CD14-positive monocyte (primary cell): ENCODE measurements at regions not wholly inside any gene's neighbourhood (a gene's known extent, or its start where the extent isn't known, plus 50 kb on each side); places are given as distances from the start of the nearest gene placed in this dataset.

Experiments
- DNase-seq, 3 donors: peaks; one replicate each; pipeline ENCODE4 v3.0.0-alpha.2; 2011 to 2022
- H2AFZ ChIP-seq: 2 replicates; pipeline ENCODE4 v1.6.0; 2012; ENCODE audit warnings: mild to moderate bottlenecking, low read depth, low read length, inconsistent platforms; ENCODE audit not compliant: insufficient read depth, poor library complexity, severe bottlenecking
- H3K27ac ChIP-seq, 2 donors: 1 replicate in 1 of 2; 2 replicates in 1 of 2; pipeline ENCODE4 v1.5.1; 2012 to 2013; ENCODE audit warnings: low read length in 2 of 2, control low read depth in 1 of 2, inconsistent platforms in 1 of 2, low read depth in 1 of 2, mild to moderate bottlenecking in 1 of 2
- H3K27me3 ChIP-seq, 2 donors: one replicate each; pipeline versions ENCODE4 v1.6.0 to v1.6.1; 2011 to 2013; ENCODE audit warnings: low read length in 2 of 2; ENCODE audit not compliant: control insufficient read depth in 2 of 2, insufficient read depth in 2 of 2
- H3K36me3 ChIP-seq, 2 donors: replicated peaks in 1 of 2; 1 replicate in 1 of 2; 2 replicates in 1 of 2; pipeline versions ENCODE4 v1.5.1 to v1.6.1; 2012 to 2013; ENCODE audit warnings: low read length in 2 of 2, control low read depth in 1 of 2, inconsistent platforms in 1 of 2, mild to moderate bottlenecking in 1 of 2; ENCODE audit not compliant: insufficient read depth in 2 of 2, control insufficient read depth in 1 of 2
- H3K4me1 ChIP-seq, 2 donors: 1 replicate in 1 of 2; 2 replicates in 1 of 2; pipeline versions ENCODE4 v1.5.1 to v1.6.1; 2012 to 2013; ENCODE audit warnings: low read length in 2 of 2, control low read depth in 1 of 2, inconsistent platforms in 1 of 2, mild to moderate bottlenecking in 1 of 2, moderate library complexity in 1 of 2; ENCODE audit not compliant: insufficient read depth in 2 of 2, control insufficient read depth in 1 of 2
- H3K4me2 ChIP-seq: replicated peaks from 2 replicates; pipeline ENCODE3; 2012; ENCODE audit warnings: low read length, moderate library complexity, mild to moderate bottlenecking; ENCODE audit not compliant: poor library complexity, severe bottlenecking; ENCODE audit errors: extremely low read depth
- H3K4me3 ChIP-seq, 3 experiments: fragments of 200-600 bp in 1 of 3; sonication (generic) in 1 of 3; replicated peaks in 1 of 3; 1 replicate in 2 of 3; 2 replicates in 1 of 3; pipeline ENCODE4 v1.5.1; 2011 to 2013; ENCODE audit warnings: low read length in 3 of 3, mild to moderate bottlenecking in 3 of 3, control low read depth in 2 of 3, low read depth in 2 of 3, inconsistent platforms in 1 of 3, moderate library complexity in 1 of 3
- H3K79me2 ChIP-seq: 2 replicates; pipeline ENCODE4 v1.6.0; 2012; ENCODE audit warnings: mild to moderate bottlenecking, control low read depth, inconsistent platforms, low read length, moderate library complexity; ENCODE audit not compliant: insufficient read depth
- H3K9ac ChIP-seq: 2 replicates; pipeline ENCODE4 v1.6.0; 2017; ENCODE audit warnings: low read length, mild to moderate bottlenecking; ENCODE audit not compliant: insufficient read depth, poor library complexity, severe bottlenecking
- H3K9me3 ChIP-seq, 2 donors: replicated peaks in 1 of 2; 1 replicate in 1 of 2; 2 replicates in 1 of 2; pipeline versions ENCODE4 v1.5.1 to v1.6.1; 2012 to 2013; ENCODE audit warnings: low read length in 2 of 2, control low read depth in 1 of 2; ENCODE audit not compliant: control insufficient read depth in 1 of 2, insufficient read depth in 1 of 2
- H4K20me1 ChIP-seq: 2 replicates; pipeline ENCODE4 v1.6.0; 2012; ENCODE audit warnings: mild to moderate bottlenecking, low read length, control low read depth, moderate library complexity; ENCODE audit not compliant: insufficient read depth
- H3K27ac Mint-ChIP-seq, 7 donors: one replicate each; pipeline ENCODE4 v1.8.0; 2020; ENCODE audit warnings: mild to moderate bottlenecking in 7 of 7, mixed read lengths in 7 of 7, moderate library complexity in 6 of 7, inconsistent platforms in 2 of 7
- H3K27me3 Mint-ChIP-seq, 3 donors: one replicate each; pipeline ENCODE4 v1.8.0; 2021 to 2022; ENCODE audit warnings: low read depth in 3 of 3, mild to moderate bottlenecking in 3 of 3, mixed read lengths in 3 of 3, moderate library complexity in 3 of 3, inconsistent platforms in 1 of 3
- H3K36me3 Mint-ChIP-seq, 2 donors: one replicate each; pipeline ENCODE4 v1.8.0; 2020; ENCODE audit warnings: mixed read lengths in 2 of 2, inconsistent platforms in 1 of 2, mild to moderate bottlenecking in 1 of 2
- H3K4me1 Mint-ChIP-seq: one replicate; pipeline ENCODE4 v1.8.0; 2020; ENCODE audit warnings: mild to moderate bottlenecking, mixed read lengths
- H3K4me3 Mint-ChIP-seq, 2 donors: one replicate each; pipeline ENCODE4 v1.8.0; 2020; ENCODE audit warnings: mild to moderate bottlenecking in 2 of 2, mixed read lengths in 2 of 2, moderate library complexity in 1 of 2
- H3K9me3 Mint-ChIP-seq, 7 donors: one replicate each; pipeline ENCODE4 v1.8.0; 2020 to 2022; ENCODE audit warnings: mixed read lengths in 7 of 7, mild to moderate bottlenecking in 6 of 7, moderate library complexity in 6 of 7, inconsistent platforms in 2 of 7
- CTCF ChIP-seq: fragments of 200-600 bp; IDR thresholded peaks from one replicate; pipeline ENCODE4 v1.8.0; 2022; ENCODE audit warnings: antibody characterized with exemption, mild to moderate bottlenecking
- WGBS: methylation state at CpG from one replicate; pipeline ENCODE4 v1.1.5; 2013; ENCODE audit warnings: missing lambda C conversion rate; ENCODE audit not compliant: insufficient coverage; 5-methylcytosine and 5-hydroxymethylcytosine counted together
- intact Hi-C, 2 donors: fragments of 100-400 bp; cut with micrococcal nuclease; formaldehyde crosslinking; loops; one replicate each; pipeline versions ENCODE4 v1.15.0 to v1.15.1; 2023

- Histone ChIP-seq H3K4me3 (no peak overlapping the region), H3K27me3 (no peaks in the 10 kb centered on the region), H3K27ac (no peak overlapping the region), H2AFZ (no peak overlapping the region), H3K4me2 (no peak overlapping the region), H3K79me2 (no peaks in the 10 kb centered on the region), H3K9ac (no peak overlapping the region), H3K9me3 (no peaks in the 10 kb centered on the region), H3K4me1 (peaks cover 0 to 5% of the 10 kb centered on the region in 2 donors), H4K20me1 (no peaks in the 10 kb centered on the region), H3K36me3 (no peaks in the 10 kb centered on the region)
- peaks cover 0 to 4% (median 1%) of the 10 kb centered on the region in 3 donors for H3K27me3 Mint-ChIP-seq
- WGBS: 93% methylated on average over 4 of the region's 4 CpGs
- no peaks in the 10 kb centered on the region for H3K36me3 Mint-ChIP-seq
- intact Hi-C loops: no loop called here
- TF ChIP-seq CTCF: no peak
- H3K4me3 Mint-ChIP-seq: no peak overlapping the region
- DNase-seq: no peak
- peaks cover 0 to 2% (median 0%) of the 10 kb centered on the region in 7 donors for H3K9me3 Mint-ChIP-seq
- no peak overlapping the region for H3K27ac Mint-ChIP-seq
- H3K4me1 Mint-ChIP-seq: peaks cover 15% of the 10 kb centered on the region
Observed at GRCh38 chr14:55777877-55778276, 197.9 kb downstream of the KTN1 start.

GRCh38 chr14:55780156-55780946, 200.3 kb downstream of the KTN1 start:
- peaks cover 13% of the 10 kb centered on the region for H3K4me1 Mint-ChIP-seq
- H3K36me3 Mint-ChIP-seq: no peaks in the 10 kb centered on the region
- Histone ChIP-seq H3K4me3 (no peak overlapping the region), H3K9ac (no peak overlapping the region), H3K4me2 (no peak overlapping the region), H3K36me3 (no peaks in the 10 kb centered on the region), H3K9me3 (no peaks in the 10 kb centered on the region), H3K27ac (no peak overlapping the region), H3K4me1 (peaks cover 0 to 5% of the 10 kb centered on the region in 2 donors), H3K79me2 (no peaks in the 10 kb centered on the region), H2AFZ (no peak overlapping the region), H3K27me3 (no peaks in the 10 kb centered on the region), H4K20me1 (no peaks in the 10 kb centered on the region)
- no peak for TF ChIP-seq CTCF
- intact Hi-C loops: no loop called here
- peaks cover 0 to 2% (median 0%) of the 10 kb centered on the region in 7 donors for H3K9me3 Mint-ChIP-seq
- H3K27me3 Mint-ChIP-seq: peaks cover 0 to 4% (median 1%) of the 10 kb centered on the region in 3 donors
- 71% methylated on average over 6 of the region's 8 CpGs for WGBS
- no peak overlapping the region for H3K4me3 Mint-ChIP-seq
- peak overlapping the region in 2 of 7 donors; percentile 2 to 9 for H3K27ac Mint-ChIP-seq
- DNase-seq: peak in 2 of 3 donors; percentile 29 to 55
